Nephron progenitor cell (in vitro differentiated cells): ENCODE measurements at regions not wholly inside any gene's neighbourhood (a gene's known extent, or its start where the extent isn't known, plus 50 kb on each side); places are given as distances from the start of the nearest gene placed in this dataset.

ENCODE experiments used
- DNase-seq: peaks from one replicate; pipeline ENCODE4 v3.0.0; 2021
- H3K27ac Mint-ChIP-seq: 2 replicates; pipeline ENCODE4 v1.8.0; 2021; ENCODE audit warnings: mild to moderate bottlenecking, moderate library complexity, mixed read lengths
- H3K27me3 Mint-ChIP-seq: 2 replicates; pipeline ENCODE4 v1.8.0; 2021; ENCODE audit warnings: mild to moderate bottlenecking, low read depth, mixed read lengths; ENCODE audit not compliant: poor library complexity
- H3K36me3 Mint-ChIP-seq: 2 replicates; pipeline ENCODE4 v1.8.0; 2021; ENCODE audit warnings: low read depth, mixed read lengths
- H3K4me1 Mint-ChIP-seq: 2 replicates; pipeline ENCODE4 v1.8.0; 2021; ENCODE audit warnings: mixed read lengths
- H3K4me3 Mint-ChIP-seq: 2 replicates; pipeline ENCODE4 v1.8.0; 2021; ENCODE audit warnings: mild to moderate bottlenecking, moderate library complexity, mixed read lengths
- H3K9me3 Mint-ChIP-seq: 2 replicates; pipeline ENCODE4 v1.8.0; 2021; ENCODE audit warnings: mild to moderate bottlenecking, moderate library complexity, mixed read lengths
- TF ChIP-seq, protein P1 (sequence below): fragments of 200-600 bp; sonication (generic); IDR thresholded peaks from 2 replicates; pipeline ENCODE4 v1.5.0; 2021; ENCODE audit warnings: antibody characterized with exemption

DNA sequence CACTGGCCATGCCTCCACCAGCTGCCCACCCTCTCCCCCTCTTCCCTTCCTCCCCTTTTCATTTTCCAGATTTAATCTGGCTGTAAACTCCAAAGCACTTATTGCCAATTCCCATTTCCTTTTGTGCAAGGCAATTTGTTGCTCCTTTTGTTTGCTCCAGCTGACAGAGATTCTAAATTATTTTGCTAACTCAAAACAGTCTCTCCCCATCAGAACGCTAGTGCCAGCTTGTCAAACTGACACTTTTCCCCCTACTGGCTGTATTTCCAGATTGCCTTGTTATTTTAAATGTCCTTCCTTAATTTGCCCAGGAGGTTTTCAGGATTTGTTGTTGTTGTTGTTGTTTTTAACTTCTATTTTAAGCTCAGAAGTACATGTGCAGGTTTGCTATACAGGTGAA, 57.0 kb upstream of the PAK1 start:
- TF ChIP-seq, protein P1, sequence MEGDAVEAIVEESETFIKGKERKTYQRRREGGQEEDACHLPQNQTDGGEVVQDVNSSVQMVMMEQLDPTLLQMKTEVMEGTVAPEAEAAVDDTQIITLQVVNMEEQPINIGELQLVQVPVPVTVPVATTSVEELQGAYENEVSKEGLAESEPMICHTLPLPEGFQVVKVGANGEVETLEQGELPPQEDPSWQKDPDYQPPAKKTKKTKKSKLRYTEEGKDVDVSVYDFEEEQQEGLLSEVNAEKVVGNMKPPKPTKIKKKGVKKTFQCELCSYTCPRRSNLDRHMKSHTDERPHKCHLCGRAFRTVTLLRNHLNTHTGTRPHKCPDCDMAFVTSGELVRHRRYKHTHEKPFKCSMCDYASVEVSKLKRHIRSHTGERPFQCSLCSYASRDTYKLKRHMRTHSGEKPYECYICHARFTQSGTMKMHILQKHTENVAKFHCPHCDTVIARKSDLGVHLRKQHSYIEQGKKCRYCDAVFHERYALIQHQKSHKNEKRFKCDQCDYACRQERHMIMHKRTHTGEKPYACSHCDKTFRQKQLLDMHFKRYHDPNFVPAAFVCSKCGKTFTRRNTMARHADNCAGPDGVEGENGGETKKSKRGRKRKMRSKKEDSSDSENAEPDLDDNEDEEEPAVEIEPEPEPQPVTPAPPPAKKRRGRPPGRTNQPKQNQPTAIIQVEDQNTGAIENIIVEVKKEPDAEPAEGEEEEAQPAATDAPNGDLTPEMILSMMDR, result no peak
- Mint-ChIP-seq H3K36me3 (peaks cover 13% of the 10 kb centered on the region), H3K4me1 (no peaks in the 10 kb centered on the region), H3K27ac (no peak overlapping the region), H3K9me3 (no peaks in the 10 kb centered on the region), H3K27me3 (peaks cover 2% of the 10 kb centered on the region), H3K4me3 (no peak overlapping the region)
- DNase-seq, result no peak

DNA sequence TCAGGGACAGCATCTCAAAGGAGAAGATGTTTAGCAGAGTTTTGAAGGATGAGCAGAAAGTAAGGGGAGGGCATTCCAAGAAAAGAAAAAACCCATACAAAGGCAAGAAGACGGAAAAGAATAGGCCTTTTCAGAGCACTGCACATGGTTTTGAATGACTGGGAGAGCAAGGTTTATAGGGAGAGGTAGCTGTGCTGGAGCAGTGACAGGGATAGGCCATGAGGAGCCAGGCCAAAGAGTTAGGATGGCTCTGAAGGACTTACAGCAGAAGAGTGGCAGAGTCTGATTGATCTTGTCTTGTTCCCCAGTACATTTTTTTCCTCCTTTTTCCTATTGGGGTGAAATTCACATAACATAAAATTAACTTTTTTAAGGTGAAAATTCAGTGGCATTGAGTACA, 55.8 kb upstream of the PAK1 start:
- Mint-ChIP-seq H3K9me3 (no peaks in the 10 kb centered on the region), H3K27me3 (peaks cover 2% of the 10 kb centered on the region), H3K4me3 (no peak overlapping the region), H3K36me3 (peaks cover 6% of the 10 kb centered on the region), H3K4me1 (no peaks in the 10 kb centered on the region), H3K27ac (no peak overlapping the region)
- no peak for DNase-seq
- TF ChIP-seq, protein P1, result no peak

- Mint-ChIP-seq H3K27ac (peak overlapping the region; percentile 24), H3K27me3 (peaks cover 2% of the 10 kb centered on the region), H3K4me1 (peaks cover 4% of the 10 kb centered on the region), H3K36me3 (no peaks in the 10 kb centered on the region), H3K9me3 (no peaks in the 10 kb centered on the region), H3K4me3 (no peak overlapping the region)
- TF ChIP-seq, protein P1, result no peak
- DNase-seq, result no peak
These were observed 51.7 kb upstream of the PAK1 start for GRCh38 chr11:77525455-77526091.

DNA sequence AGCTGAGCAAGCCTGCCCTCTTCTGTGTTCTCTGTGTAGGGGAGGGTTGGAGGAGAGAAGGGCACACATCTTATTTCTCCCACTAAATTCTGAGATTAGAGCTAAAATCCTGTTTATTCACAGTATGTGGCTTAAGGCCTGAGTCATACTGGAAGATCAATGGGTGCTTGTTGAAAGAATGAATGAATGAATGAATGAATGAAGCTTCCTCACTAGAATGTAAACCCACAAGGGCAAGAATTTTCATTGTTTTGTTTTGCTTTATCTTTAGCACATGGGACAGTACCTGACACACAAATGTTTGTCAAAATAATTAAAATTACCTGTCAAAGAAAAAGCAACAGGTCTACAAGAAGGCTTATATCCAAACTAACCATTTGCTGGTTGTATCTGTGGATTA, 50.6 kb upstream of the PAK1 start:
- Mint-ChIP-seq H3K4me1 (peaks cover 4% of the 10 kb centered on the region), H3K36me3 (no peaks in the 10 kb centered on the region), H3K4me3 (no peak overlapping the region), H3K9me3 (no peaks in the 10 kb centered on the region), H3K27me3 (no peaks in the 10 kb centered on the region), H3K27ac (no peak overlapping the region)
- DNase-seq, result no peak
- TF ChIP-seq, protein P1, result no peak

- Mint-ChIP-seq H3K4me3 (no peak overlapping the region), H3K27ac (no peak overlapping the region), H3K9me3 (no peaks in the 10 kb centered on the region), H3K4me1 (peaks cover 4% of the 10 kb centered on the region), H3K36me3 (no peaks in the 10 kb centered on the region), H3K27me3 (no peaks in the 10 kb centered on the region)
- TF ChIP-seq, protein P1, result no peak
- no peak for DNase-seq
These were observed 49.8 kb upstream of the PAK1 start for GRCh38 chr11:77523712-77524111.
